ENCODE measurements at regions not wholly inside any gene's neighbourhood (a gene's known extent, or its start where the extent isn't known, plus 50 kb on each side); places are given as distances from the start of the nearest gene placed in this dataset.
"Not testable (repeated sequence)": the region's sequence is repeated elsewhere in the genome, so short reads cannot be mapped to it uniquely, and the experiment has no call there.

DNA sequence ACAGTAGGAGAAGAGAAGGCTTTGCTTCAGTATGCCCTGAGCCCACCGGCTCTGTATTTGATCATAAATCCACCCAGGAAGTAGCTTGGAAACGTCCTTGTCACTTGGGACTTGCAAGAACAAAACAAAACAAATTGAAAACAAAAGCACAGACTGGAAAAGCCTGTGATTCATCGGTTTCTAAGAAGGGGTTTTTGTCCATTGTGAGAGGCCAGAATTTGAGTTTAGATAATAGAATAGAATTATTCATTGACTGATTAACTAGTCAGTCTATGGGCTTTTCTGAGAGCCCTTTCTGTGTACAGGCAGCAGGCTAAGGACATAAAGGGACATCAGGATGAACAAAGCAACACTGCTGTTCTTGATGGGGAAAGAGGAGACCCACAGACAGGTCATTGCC, 424.8 kb downstream of the IRX1 start:
- TF ChIP-seq, protein P1, sequence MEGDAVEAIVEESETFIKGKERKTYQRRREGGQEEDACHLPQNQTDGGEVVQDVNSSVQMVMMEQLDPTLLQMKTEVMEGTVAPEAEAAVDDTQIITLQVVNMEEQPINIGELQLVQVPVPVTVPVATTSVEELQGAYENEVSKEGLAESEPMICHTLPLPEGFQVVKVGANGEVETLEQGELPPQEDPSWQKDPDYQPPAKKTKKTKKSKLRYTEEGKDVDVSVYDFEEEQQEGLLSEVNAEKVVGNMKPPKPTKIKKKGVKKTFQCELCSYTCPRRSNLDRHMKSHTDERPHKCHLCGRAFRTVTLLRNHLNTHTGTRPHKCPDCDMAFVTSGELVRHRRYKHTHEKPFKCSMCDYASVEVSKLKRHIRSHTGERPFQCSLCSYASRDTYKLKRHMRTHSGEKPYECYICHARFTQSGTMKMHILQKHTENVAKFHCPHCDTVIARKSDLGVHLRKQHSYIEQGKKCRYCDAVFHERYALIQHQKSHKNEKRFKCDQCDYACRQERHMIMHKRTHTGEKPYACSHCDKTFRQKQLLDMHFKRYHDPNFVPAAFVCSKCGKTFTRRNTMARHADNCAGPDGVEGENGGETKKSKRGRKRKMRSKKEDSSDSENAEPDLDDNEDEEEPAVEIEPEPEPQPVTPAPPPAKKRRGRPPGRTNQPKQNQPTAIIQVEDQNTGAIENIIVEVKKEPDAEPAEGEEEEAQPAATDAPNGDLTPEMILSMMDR (IDR thresholded peaks at IDR 0.05; ENCODE audit: control insufficient read depth, extremely low read depth, insufficient read depth), result no peak
- DNase-seq (ENCODE audit: low read depth), result no peak
- no peak overlapping the region for H3K4me3 ChIP-seq (ENCODE audit: low read depth, low read length)

GRCh38 chr5:4022056-4022670, 426.5 kb downstream of the IRX1 start:
- DNase-seq (ENCODE audit: low read depth), result no peak
- TF ChIP-seq, protein P1 (IDR thresholded peaks at IDR 0.05; ENCODE audit: control insufficient read depth, extremely low read depth, insufficient read depth), result no peak
- H3K4me3 ChIP-seq (ENCODE audit: low read depth, low read length), result no peak overlapping the region

- no peak overlapping the region for H3K4me3 ChIP-seq (ENCODE audit: low read depth, low read length)
- TF ChIP-seq, protein P1 (IDR thresholded peaks at IDR 0.05; ENCODE audit: control insufficient read depth, extremely low read depth, insufficient read depth), result no peak
- DNase-seq (ENCODE audit: low read depth), result no peak
Observed at GRCh38 chr5:4023091-4023752, 427.6 kb downstream of the IRX1 start.

DNA sequence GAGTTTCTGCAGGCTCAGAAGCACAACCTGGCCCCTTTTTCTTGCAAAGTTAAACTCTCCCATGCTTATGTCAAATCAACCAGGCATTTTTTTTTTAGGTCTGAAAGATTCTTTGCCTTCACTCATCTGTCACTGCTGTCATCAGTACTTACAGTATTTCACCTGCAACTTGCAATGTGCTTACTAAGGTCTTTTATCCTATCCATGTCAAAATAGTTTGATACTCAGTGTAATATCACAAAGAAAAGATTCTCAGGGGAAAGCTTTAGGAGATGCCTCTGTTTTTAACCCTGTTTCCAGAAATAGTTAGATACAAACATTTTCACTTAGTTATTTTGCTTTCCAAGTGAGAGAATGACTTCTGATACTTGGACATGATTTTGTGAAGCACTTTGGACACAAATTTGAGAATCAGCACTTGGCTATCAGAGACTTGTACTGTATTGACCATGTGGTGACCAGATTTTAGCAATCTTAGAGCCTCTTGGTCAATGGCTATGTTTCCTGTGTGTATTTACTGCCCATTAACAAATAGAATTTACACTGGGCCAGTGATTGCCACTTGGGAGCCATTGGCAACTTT, 428.2 kb downstream of the IRX1 start:
- TF ChIP-seq, protein P1 (IDR thresholded peaks at IDR 0.05; ENCODE audit: control insufficient read depth, extremely low read depth, insufficient read depth), result no peak
- no peak for DNase-seq (ENCODE audit: low read depth)
- H3K4me3 ChIP-seq (ENCODE audit: low read depth, low read length), result no peak overlapping the region

DNA sequence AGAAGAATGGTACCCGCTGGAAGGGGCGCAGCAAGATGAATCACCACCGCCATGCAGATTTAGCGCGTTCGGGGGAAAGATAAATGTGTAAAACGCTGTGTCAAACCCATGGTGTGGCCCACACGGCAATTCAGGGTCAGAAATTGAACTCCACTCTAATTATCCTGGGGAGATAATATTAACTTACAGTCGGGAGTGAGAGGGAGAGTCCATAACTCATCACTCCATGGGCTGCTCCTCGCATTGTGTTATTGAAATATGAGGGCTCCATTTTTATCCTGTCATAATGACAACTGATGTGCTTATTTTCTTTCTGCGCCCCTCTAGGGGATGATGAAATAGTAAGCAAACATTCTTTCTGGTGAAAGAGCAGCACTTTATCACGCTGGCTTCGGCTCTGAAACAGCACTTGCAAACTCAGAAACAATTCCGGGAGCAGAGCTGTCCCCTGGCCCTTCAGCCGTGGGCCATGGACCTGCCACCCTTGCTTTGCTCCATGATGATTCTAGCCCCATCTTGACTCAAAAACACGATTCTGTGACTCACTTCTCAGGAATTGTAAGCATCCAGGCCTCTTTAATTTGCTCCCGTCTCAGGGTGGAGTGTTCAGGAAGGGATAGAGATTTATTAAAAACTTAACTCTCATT, 431.6 kb downstream of the IRX1 start:
- TF ChIP-seq, protein P1 (IDR thresholded peaks at IDR 0.05; ENCODE audit: control insufficient read depth, extremely low read depth, insufficient read depth), result no peak
- no peak for DNase-seq (ENCODE audit: low read depth)
- no peak overlapping the region for H3K4me3 ChIP-seq (ENCODE audit: low read depth, low read length)

DNA sequence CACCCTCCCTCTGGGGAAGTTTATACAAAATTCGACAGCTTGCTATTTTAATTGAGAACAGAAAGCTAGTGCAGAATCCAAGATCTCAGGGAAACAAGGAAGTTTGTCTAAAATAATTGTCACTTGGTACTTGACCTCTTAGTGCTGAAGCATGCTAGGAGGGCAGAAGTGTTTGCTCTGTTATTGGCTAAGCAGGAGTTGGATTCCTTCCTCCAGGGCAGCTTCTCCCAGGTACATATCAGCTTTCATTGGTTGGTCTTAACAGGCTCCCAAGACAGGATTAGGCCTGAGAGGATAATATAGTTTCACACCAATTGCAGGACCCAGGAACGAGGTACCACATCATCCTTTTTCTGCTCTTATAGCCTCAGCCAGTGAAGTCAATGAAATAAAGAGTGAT, 432.8 kb downstream of the IRX1 start:
- DNase-seq (ENCODE audit: low read depth), result no peak
- TF ChIP-seq, protein P1 (IDR thresholded peaks at IDR 0.05; ENCODE audit: control insufficient read depth, extremely low read depth, insufficient read depth), result no peak

GRCh38 chr5:4033546-4033945, 437.9 kb downstream of the IRX1 start:
- not testable (repeated sequence) for H3K4me3 ChIP-seq (ENCODE audit: low read depth, low read length); DNase-seq (ENCODE audit: low read depth)

More for the DNA sequence above, 432.8 kb downstream of the IRX1 start:
- H3K4me3 ChIP-seq (ENCODE audit: low read depth, low read length), result no peak overlapping the region

All from LNCaP clone FGC (cell line).